H9 (cell line): ENCODE measurements at regions not wholly inside any gene's neighbourhood (a gene's known extent, or its start where the extent isn't known, plus 50 kb on each side); places are given as distances from the start of the nearest gene placed in this dataset.

Experiments
- DNase-seq: peaks from one replicate; pipeline ENCODE4 v3.0.0-alpha.2; 2017
- H2AFZ ChIP-seq: one replicate; pipeline ENCODE4 v1.6.1; 2013; ENCODE audit warnings: mild to moderate bottlenecking, low read length, control low read depth, moderate library complexity
- H2AK5ac ChIP-seq: 2 replicates; pipeline ENCODE4 v1.6.1; 2013; ENCODE audit warnings: low read length, control low read depth, mixed read lengths; ENCODE audit not compliant: insufficient read length
- H2BK120ac ChIP-seq: one replicate; pipeline ENCODE4 v1.6.1; 2013; ENCODE audit warnings: low read depth, mild to moderate bottlenecking, low read length, control low read depth, inconsistent platforms; ENCODE audit not compliant: poor library complexity, severe bottlenecking
- H2BK12ac ChIP-seq: 2 replicates; pipeline ENCODE4 v1.6.1; 2013; ENCODE audit warnings: low read length, control low read depth, mixed read lengths, low read depth; ENCODE audit not compliant: insufficient read length
- H2BK15ac ChIP-seq: 2 replicates; pipeline ENCODE4 v1.6.1; 2013; ENCODE audit warnings: low read depth, low read length, control low read depth
- H2BK20ac ChIP-seq: one replicate; pipeline ENCODE4 v1.6.1; 2013; ENCODE audit warnings: low read depth, mild to moderate bottlenecking, low read length, control low read depth, inconsistent platforms; ENCODE audit not compliant: poor library complexity, severe bottlenecking
- H2BK5ac ChIP-seq: 2 replicates; pipeline ENCODE4 v1.6.1; 2013; ENCODE audit warnings: low read length, control low read depth, mixed read lengths; ENCODE audit not compliant: insufficient read length
- H3K14ac ChIP-seq: 2 replicates; pipeline ENCODE4 v1.6.1; 2013; ENCODE audit warnings: low read length, control low read depth; ENCODE audit not compliant: insufficient read depth
- H3K18ac ChIP-seq: 2 replicates; pipeline ENCODE4 v1.6.1; 2013; ENCODE audit warnings: low read depth, mild to moderate bottlenecking, mixed read lengths, low read length, control low read depth; ENCODE audit not compliant: insufficient read length
- H3K23ac ChIP-seq: 2 replicates; pipeline ENCODE4 v1.6.1; 2013; ENCODE audit warnings: low read length, control low read depth, mixed read lengths, low read depth; ENCODE audit not compliant: insufficient read length
- H3K23me2 ChIP-seq: 2 replicates; pipeline ENCODE4 v1.6.1; 2013; ENCODE audit warnings: low read depth, mild to moderate bottlenecking, mixed read lengths, low read length, control low read depth; ENCODE audit not compliant: insufficient read length, poor library complexity, severe bottlenecking
- H3K27ac ChIP-seq: 2 replicates; pipeline ENCODE4 v1.5.1; 2013; ENCODE audit warnings: low read length, control low read depth, mixed read lengths, low read depth; ENCODE audit not compliant: insufficient read length
- H3K27me3 ChIP-seq: 2 replicates; pipeline ENCODE4 v1.6.1; 2013; ENCODE audit warnings: low read length, control low read depth, inconsistent platforms; ENCODE audit not compliant: insufficient read depth
- H3K4ac ChIP-seq: 2 replicates; pipeline ENCODE4 v1.6.1; 2013; ENCODE audit warnings: low read depth, mild to moderate bottlenecking, control low read depth, inconsistent platforms, low read length, moderate library complexity
- H3K4me1 ChIP-seq: 2 replicates; pipeline ENCODE4 v1.6.1; 2013; ENCODE audit warnings: low read length, control low read depth, inconsistent platforms; ENCODE audit not compliant: insufficient read depth
- H3K4me2 ChIP-seq: 2 replicates; pipeline ENCODE4 v1.6.1; 2013; ENCODE audit warnings: low read length, control low read depth, mixed read lengths; ENCODE audit not compliant: insufficient read length, insufficient read depth
- H3K56ac ChIP-seq: 2 replicates; pipeline ENCODE4 v1.6.1; 2013; ENCODE audit warnings: low read depth, mild to moderate bottlenecking, mixed read lengths, low read length, control low read depth; ENCODE audit not compliant: insufficient read length
- H3K79me1 ChIP-seq: 2 replicates; pipeline ENCODE4 v1.6.1; 2013; ENCODE audit warnings: low read depth, mild to moderate bottlenecking, moderate library complexity, low read length, control low read depth, inconsistent platforms; ENCODE audit not compliant: insufficient read depth, poor library complexity, severe bottlenecking
- H3K79me2 ChIP-seq: 2 replicates; pipeline ENCODE4 v1.6.1; 2013; ENCODE audit warnings: low read length, control low read depth, inconsistent platforms; ENCODE audit not compliant: insufficient read depth
- H3K9ac ChIP-seq: 2 replicates; pipeline ENCODE4 v1.6.1; 2013; ENCODE audit warnings: low read length, control low read depth, mixed read lengths; ENCODE audit not compliant: insufficient read length; ENCODE audit errors: extremely low read depth
- H3K9me3 ChIP-seq: one replicate; pipeline ENCODE4 v1.6.1; 2013; ENCODE audit warnings: low read depth, low read length, inconsistent platforms; ENCODE audit not compliant: control insufficient read depth
- H3T11ph ChIP-seq: one replicate; pipeline ENCODE4 v1.6.1; 2013; ENCODE audit warnings: mild to moderate bottlenecking, low read length, control low read depth, inconsistent platforms
- H4K20me1 ChIP-seq: one replicate; pipeline ENCODE4 v1.6.1; 2013; ENCODE audit not compliant: control insufficient read depth, insufficient read length, insufficient read depth
- H4K5ac ChIP-seq: 2 replicates; pipeline ENCODE4 v1.6.1; 2013; ENCODE audit warnings: low read depth, mild to moderate bottlenecking, mixed read lengths, low read length, control low read depth; ENCODE audit not compliant: insufficient read length
- H4K8ac ChIP-seq: replicated peaks from 2 replicates; pipeline ENCODE4 v1.6.1; 2013; ENCODE audit warnings: low read length, control low read depth, mixed read lengths, low read depth; ENCODE audit not compliant: insufficient read length
- H4K91ac ChIP-seq: 2 replicates; pipeline ENCODE4 v1.6.1; 2013; ENCODE audit warnings: low read depth, mild to moderate bottlenecking, moderate library complexity, mixed read lengths, low read length, control low read depth; ENCODE audit not compliant: insufficient read length
- H3K27ac Mint-ChIP-seq, 3 experiments: 2 replicates in 2 of 3; 3 replicates in 1 of 3; pipeline ENCODE4 v1.8.0; 2020 to 2021; ENCODE audit warnings: mixed read lengths in 3 of 3, mild to moderate bottlenecking in 1 of 3, moderate library complexity in 1 of 3
- H3K27me3 Mint-ChIP-seq: 2 replicates; pipeline ENCODE4 v1.8.0; 2021; ENCODE audit warnings: low read depth, mild to moderate bottlenecking, moderate library complexity, mixed read lengths
- H3K36me3 Mint-ChIP-seq, 3 experiments: 2 replicates in 2 of 3; 3 replicates in 1 of 3; pipeline ENCODE4 v1.8.0; 2020 to 2021; ENCODE audit warnings: low read depth in 3 of 3, mixed read lengths in 3 of 3; ENCODE audit not compliant: insufficient read depth in 1 of 3
- H3K4me1 Mint-ChIP-seq, 2 experiments: 2 replicates each; pipeline ENCODE4 v1.8.0; 2020; ENCODE audit warnings: mixed read lengths in 2 of 2
- H3K4me3 Mint-ChIP-seq, 2 experiments: 2 replicates in 1 of 2; 3 replicates in 1 of 2; pipeline ENCODE4 v1.8.0; 2020 to 2021; ENCODE audit warnings: mild to moderate bottlenecking in 2 of 2, mixed read lengths in 2 of 2, moderate library complexity in 1 of 2
- H3K9me3 Mint-ChIP-seq, 2 experiments: 2 replicates in 1 of 2; 3 replicates in 1 of 2; pipeline ENCODE4 v1.8.0; 2020; ENCODE audit warnings: mild to moderate bottlenecking in 2 of 2, mixed read lengths in 2 of 2, moderate library complexity in 1 of 2
- CTCF ChIP-seq: fragments of 200-600 bp; sonication (generic); conservative IDR thresholded peaks from 3 replicates; pipeline ENCODE4 v1.8.0; 2021; ENCODE audit warnings: antibody characterized with exemption, mild to moderate bottlenecking
- WGBS: extraction: QIAGEN DNeasy Blood & Tissue Kit; methylation state at CpG from one replicate; pipeline ENCODE4 v1.1.7; 2013; ENCODE audit warnings: missing lambda C conversion rate, low lambda C conversion rate, mixed read lengths; ENCODE audit not compliant: insufficient read length; ENCODE audit errors: extremely low coverage; 5-methylcytosine and 5-hydroxymethylcytosine counted together

GRCh38 chr7:53476566-53476965, 441.1 kb downstream of the POM121L12 start:
- H3K4me3 Mint-ChIP-seq: no peak overlapping the region
- H3K27ac Mint-ChIP-seq: no peak overlapping the region
- no peaks in the 10 kb centered on the region for H3K27me3 Mint-ChIP-seq
- H2AFZ ChIP-seq: no peak overlapping the region
- H3K9me3 ChIP-seq: no peaks in the 10 kb centered on the region
- H4K8ac ChIP-seq: no peak overlapping the region
- no peaks in the 10 kb centered on the region for H3K27me3 ChIP-seq
- H2BK120ac ChIP-seq: no peak overlapping the region
- H3K56ac ChIP-seq: no peak overlapping the region
- peaks cover 0 to 7% of the 10 kb centered on the region in 2 experiments; a peak in 3 of 4 replicates for H3K4me1 Mint-ChIP-seq
- DNase-seq: no peak
- no peaks in the 10 kb centered on the region for H3K79me2 ChIP-seq
- H2BK20ac ChIP-seq: no peak overlapping the region
- H3K4ac ChIP-seq: no peak overlapping the region
- no peaks in the 10 kb centered on the region for H3K23me2 ChIP-seq
- no peak overlapping the region for H2BK5ac ChIP-seq
- no peak overlapping the region for H3K18ac ChIP-seq
- no peak for TF ChIP-seq CTCF
- no peak overlapping the region for H3K4me2 ChIP-seq
- H3K9ac ChIP-seq: no peak overlapping the region
- no peak overlapping the region for H3K27ac ChIP-seq
- H3K9me3 Mint-ChIP-seq: no peaks in the 10 kb centered on the region
- H4K91ac ChIP-seq: no peak overlapping the region
- no peaks in the 10 kb centered on the region for H3K79me1 ChIP-seq
- no peak overlapping the region for H2AK5ac ChIP-seq
- H3K14ac ChIP-seq: no peak overlapping the region
- no peaks in the 10 kb centered on the region for H3K4me1 ChIP-seq
- H4K20me1 ChIP-seq: no peaks in the 10 kb centered on the region
- H2BK12ac ChIP-seq: no peak overlapping the region
- no peak overlapping the region for H2BK15ac ChIP-seq
- no peak overlapping the region for H4K5ac ChIP-seq
- H3T11ph ChIP-seq: no peak overlapping the region
- no CpG with 5 or more reads among the region's 3 CpGs for WGBS
- H3K36me3 Mint-ChIP-seq: no peaks in the 10 kb centered on the region
- no peak overlapping the region for H3K23ac ChIP-seq
